SK-N-MC (cell line): ENCODE measurements at regions not wholly inside any gene's neighbourhood (a gene's known extent, or its start where the extent isn't known, plus 50 kb on each side); places are given as distances from the start of the nearest gene placed in this dataset.

ENCODE experiments used
- EZH2 ChIP-seq: fragments of 200-600 bp; sonication (generic); IDR thresholded peaks from one replicate; pipeline ENCODE4 v1.6.1; 2017; ENCODE audit warnings: antibody characterized with exemption
- FOXP2 ChIP-seq: optimal IDR thresholded peaks from 2 replicates; pipeline ENCODE3; 2011; ENCODE audit warnings: mild to moderate bottlenecking, moderate library complexity; ENCODE audit not compliant: insufficient read depth; ENCODE audit errors: extremely low read length, control extremely low read depth
- POLR2AphosphoS5 ChIP-seq: IDR thresholded peaks from 2 replicates; pipeline ENCODE4 v1.6.1; 2012; ENCODE audit warnings: mild to moderate bottlenecking, low read depth, low read length, borderline replicate concordance

DNA sequence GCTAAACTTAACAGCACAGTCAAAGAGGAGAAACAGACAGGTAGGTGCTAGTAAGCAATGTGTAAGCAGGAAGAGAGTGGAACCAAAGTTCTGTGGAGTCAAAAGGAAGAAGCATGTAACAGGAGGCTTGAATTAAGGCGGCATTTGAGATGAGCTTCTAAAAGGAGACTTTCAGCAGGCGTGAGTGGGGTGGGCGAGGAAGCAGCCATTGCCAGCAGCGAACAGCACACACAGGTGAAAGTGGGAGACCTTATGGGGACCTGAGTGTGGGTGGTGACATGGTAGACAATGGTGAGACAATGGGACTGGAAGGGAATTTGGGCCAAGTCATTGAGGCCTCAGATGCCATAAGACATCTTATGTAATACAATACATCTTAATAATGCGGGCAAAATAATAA lies 195.0 kb downstream of the PAX1 start:
- TF ChIP-seq POLR2AphosphoS5 (no peak), EZH2 (no peak), FOXP2 (no peak)
